ENCODE measurements at regions not wholly inside any gene's neighbourhood (a gene's known extent, or its start where the extent isn't known, plus 50 kb on each side); places are given as distances from the start of the nearest gene placed in this dataset.
"Not testable (repeated sequence)": the region's sequence is repeated elsewhere in the genome, so short reads cannot be mapped to it uniquely, and the experiment has no call there.

GRCh38 chr2:64899081-64899865 lies 89.9 kb upstream of the SLC1A4 start:
- Mint-ChIP-seq H3K9me3 (no peaks in the 10 kb centered on the region), H3K4me1 (ENCODE audit: low read depth in 2 of 2) (peaks cover 6 to 8% of the 10 kb centered on the region in 2 donors), H3K4me3 (peak overlapping the region; percentile 60), H3K27ac (no peak overlapping the region), H3K27me3 (peaks cover 8 to 14% of the 10 kb centered on the region in 2 donors), H3K36me3 (no peaks in the 10 kb centered on the region)
- no peak for DNase-seq (ENCODE audit: low spot score)
- no peak for ATAC-seq

GRCh38 chr2:64899876-64900275 lies 89.3 kb upstream of the SLC1A4 start:
- H3K27me3 Mint-ChIP-seq = peaks cover 8 to 14% of the 10 kb centered on the region in 2 donors
- H3K27ac Mint-ChIP-seq = not testable (repeated sequence)

GRCh38 chr2:64904413-64905329 lies 84.5 kb upstream of the SLC1A4 start:
- no peaks in the 10 kb centered on the region for H3K36me3 Mint-ChIP-seq
- H3K4me3 Mint-ChIP-seq = no peak overlapping the region
- ATAC-seq (no peak), DNase-seq (ENCODE audit: low spot score) (no peak)
- H3K27ac Mint-ChIP-seq = no peak overlapping the region
- H3K4me1 Mint-ChIP-seq (ENCODE audit: low read depth in 2 of 2) = peaks cover 0 to 3% of the 10 kb centered on the region in 2 donors
- peaks cover 12 to 14% of the 10 kb centered on the region in 2 donors for H3K27me3 Mint-ChIP-seq
- no peaks in the 10 kb centered on the region for H3K9me3 Mint-ChIP-seq

More at GRCh38 chr2:64899876-64900275, 89.3 kb upstream of the SLC1A4 start:
- H3K4me1 Mint-ChIP-seq (ENCODE audit: low read depth in 2 of 2); H3K4me3 Mint-ChIP-seq; ATAC-seq; H3K9me3 Mint-ChIP-seq; H3K36me3 Mint-ChIP-seq; DNase-seq (ENCODE audit: low spot score): not testable (repeated sequence)

DNA sequence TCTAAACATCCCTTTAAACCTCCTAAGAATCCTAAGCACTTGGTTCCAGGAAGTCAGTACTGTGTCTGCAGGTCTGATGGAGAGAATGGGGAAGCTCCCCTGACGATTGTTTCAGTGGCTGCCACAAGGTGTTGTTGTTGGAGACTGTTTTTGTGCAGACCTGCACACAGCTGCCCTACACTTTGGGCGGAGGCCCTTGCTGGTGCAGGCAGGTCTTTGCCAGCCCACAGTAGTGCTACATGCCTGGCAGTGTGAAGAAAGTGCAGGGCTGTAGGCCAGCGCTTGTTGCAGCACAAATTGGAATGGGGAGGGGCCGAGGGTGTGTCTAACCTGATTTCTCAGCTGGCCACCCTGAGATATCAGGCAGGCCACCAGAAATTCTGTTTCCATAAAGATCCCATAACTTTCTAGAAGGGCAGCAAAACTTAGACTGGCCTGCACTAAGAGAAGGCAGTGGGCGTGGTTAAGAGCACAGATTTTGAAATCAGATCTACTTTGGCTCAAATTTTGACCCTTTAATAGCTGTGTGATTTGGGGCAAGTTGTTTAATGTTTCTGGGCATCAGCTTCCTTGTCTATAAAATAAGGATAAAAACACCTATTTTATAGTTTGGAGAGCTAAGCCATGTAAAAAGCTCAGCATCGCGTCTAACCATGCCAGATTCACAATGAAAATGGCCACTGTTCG lies 83.7 kb upstream of the SLC1A4 start:
- no peaks in the 10 kb centered on the region for H3K36me3 Mint-ChIP-seq

GRCh38 chr2:64906853-64907536 lies 82.2 kb upstream of the SLC1A4 start:
- Mint-ChIP-seq H3K4me1 (ENCODE audit: low read depth in 2 of 2) (peaks cover 8 to 9% of the 10 kb centered on the region in 2 donors), H3K36me3 (no peaks in the 10 kb centered on the region), H3K4me3 (no peak overlapping the region), H3K27ac (no peak overlapping the region), H3K9me3 (no peaks in the 10 kb centered on the region), H3K27me3 (peaks cover 10 to 14% of the 10 kb centered on the region in 2 donors)
- DNase-seq (ENCODE audit: low spot score) = no peak
- ATAC-seq = no peak

More for the DNA sequence above, 83.7 kb upstream of the SLC1A4 start:
- DNase-seq (ENCODE audit: low spot score) = no peak
- no peaks in the 10 kb centered on the region for H3K9me3 Mint-ChIP-seq
- H3K27me3 Mint-ChIP-seq = peaks cover 12 to 14% of the 10 kb centered on the region in 2 donors
- peaks cover 0 to 5% of the 10 kb centered on the region in 2 donors for H3K4me1 Mint-ChIP-seq (ENCODE audit: low read depth in 2 of 2)
- H3K27ac Mint-ChIP-seq = no peak overlapping the region
- ATAC-seq = peak in 1 of 2 donors; percentile 36
- H3K4me3 Mint-ChIP-seq = no peak overlapping the region

GRCh38 chr2:64908406-64908805 lies 80.8 kb upstream of the SLC1A4 start:
- ATAC-seq = no peak
- no peak overlapping the region for H3K4me3 Mint-ChIP-seq
- no peak for DNase-seq (ENCODE audit: low spot score)
- H3K9me3 Mint-ChIP-seq = no peaks in the 10 kb centered on the region
- no peak overlapping the region for H3K27ac Mint-ChIP-seq
- H3K4me1 Mint-ChIP-seq (ENCODE audit: low read depth in 2 of 2) = peaks cover 8 to 9% of the 10 kb centered on the region in 2 donors
- H3K36me3 Mint-ChIP-seq = no peaks in the 10 kb centered on the region
- peaks cover 5 to 7% of the 10 kb centered on the region in 2 donors for H3K27me3 Mint-ChIP-seq

- no peaks in the 10 kb centered on the region for H3K36me3 Mint-ChIP-seq
- no peak overlapping the region for H3K27ac Mint-ChIP-seq
- no peak for DNase-seq (ENCODE audit: low spot score)
- H3K4me3 Mint-ChIP-seq = no peak overlapping the region
- H3K4me1 Mint-ChIP-seq (ENCODE audit: low read depth in 2 of 2) = peaks cover 8 to 9% of the 10 kb centered on the region in 2 donors
- ATAC-seq = no peak
- peaks cover 0 to 4% of the 10 kb centered on the region in 2 donors for H3K27me3 Mint-ChIP-seq
- no peaks in the 10 kb centered on the region for H3K9me3 Mint-ChIP-seq
Measured at GRCh38 chr2:64910523-64910922, 78.7 kb upstream of the SLC1A4 start.

- Mint-ChIP-seq H3K27me3 (peaks cover 0 to 4% of the 10 kb centered on the region in 2 donors), H3K36me3 (no peaks in the 10 kb centered on the region), H3K4me1 (ENCODE audit: low read depth in 2 of 2) (peaks cover 8 to 9% of the 10 kb centered on the region in 2 donors), H3K9me3 (no peaks in the 10 kb centered on the region), H3K27ac (no peak overlapping the region), H3K4me3 (no peak overlapping the region)
- ATAC-seq (peak; percentile 59 to 81), DNase-seq (ENCODE audit: low spot score) (no peak)
Measured at GRCh38 chr2:64910972-64911433, 78.2 kb upstream of the SLC1A4 start.

DNA sequence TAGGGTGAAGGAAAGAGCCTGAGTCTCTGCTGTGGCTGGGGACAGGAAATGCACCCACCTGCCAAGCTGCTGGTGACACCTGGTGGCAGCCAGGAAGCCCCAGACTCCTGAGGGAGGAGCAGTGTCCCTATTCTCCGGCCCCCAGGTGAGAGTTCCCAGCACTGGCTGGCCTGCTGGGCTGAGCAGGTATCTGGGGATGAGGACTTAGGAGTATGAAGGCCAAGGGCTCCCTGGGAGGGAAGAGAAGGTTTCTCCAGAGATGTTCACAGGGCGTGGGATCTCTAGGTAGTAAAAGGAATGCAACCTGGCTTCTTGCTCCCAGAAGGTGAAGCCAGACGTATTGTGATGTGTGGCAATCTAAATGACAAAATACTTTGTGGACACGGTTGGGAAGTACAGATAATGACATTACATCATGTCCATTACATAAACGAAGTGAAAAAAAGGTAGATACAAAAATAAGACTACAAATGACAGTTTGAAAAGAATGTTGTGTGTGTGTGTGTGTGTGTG lies 75.8 kb upstream of the SLC1A4 start:
- DNase-seq (ENCODE audit: low spot score) = no peak
- H3K9me3 Mint-ChIP-seq = no peaks in the 10 kb centered on the region
- H3K4me1 Mint-ChIP-seq (ENCODE audit: low read depth in 2 of 2) = peaks cover 17 to 20% of the 10 kb centered on the region in 2 donors
- ATAC-seq = no peak
- peaks cover 0 to 3% of the 10 kb centered on the region in 2 donors for H3K27me3 Mint-ChIP-seq
- no peak overlapping the region for H3K27ac Mint-ChIP-seq
- no peaks in the 10 kb centered on the region for H3K36me3 Mint-ChIP-seq
- H3K4me3 Mint-ChIP-seq = no peak overlapping the region

DNA sequence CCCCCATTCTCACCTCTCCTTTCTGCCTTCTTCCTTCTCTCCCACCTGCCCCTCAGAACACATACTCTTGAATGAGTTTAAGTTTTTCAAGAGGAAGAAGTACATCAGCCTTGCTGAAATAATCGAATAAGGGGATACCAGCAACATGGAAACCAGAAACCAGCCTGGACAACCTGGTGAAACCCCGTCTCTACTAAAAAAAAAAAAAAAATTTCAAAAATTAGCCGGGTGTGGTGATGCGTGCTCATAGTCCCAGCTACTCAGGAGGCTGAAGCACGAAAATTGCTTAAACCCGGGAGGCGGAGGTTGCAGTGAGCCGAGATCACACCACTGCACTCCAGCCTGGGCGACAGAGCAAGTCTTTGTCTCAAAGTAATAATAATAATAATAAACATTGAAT lies 75.0 kb upstream of the SLC1A4 start:
- Mint-ChIP-seq H3K4me3 (no peak overlapping the region), H3K36me3 (no peaks in the 10 kb centered on the region), H3K9me3 (no peaks in the 10 kb centered on the region), H3K27ac (no peak overlapping the region), H3K27me3 (no peaks in the 10 kb centered on the region), H3K4me1 (ENCODE audit: low read depth in 2 of 2) (peaks cover 22 to 23% of the 10 kb centered on the region in 2 donors)
- DNase-seq (ENCODE audit: low spot score) (no peak), ATAC-seq (no peak)

- H3K4me3 Mint-ChIP-seq = no peak overlapping the region
- no peaks in the 10 kb centered on the region for H3K9me3 Mint-ChIP-seq
- H3K4me1 Mint-ChIP-seq (ENCODE audit: low read depth in 2 of 2) = peaks cover 24 to 27% of the 10 kb centered on the region in 2 donors
- DNase-seq (ENCODE audit: low spot score) = no peak
- peak overlapping the region in 1 of 2 donors; percentile 20 for H3K27ac Mint-ChIP-seq
- no peak for ATAC-seq
- no peaks in the 10 kb centered on the region for H3K36me3 Mint-ChIP-seq
- H3K27me3 Mint-ChIP-seq = no peaks in the 10 kb centered on the region
Measured at GRCh38 chr2:64914735-64915509, 74.3 kb upstream of the SLC1A4 start.

- H3K27me3 Mint-ChIP-seq = no peaks in the 10 kb centered on the region
- no peaks in the 10 kb centered on the region for H3K36me3 Mint-ChIP-seq
Measured at GRCh38 chr2:64915510-64915900, 73.7 kb upstream of the SLC1A4 start.

More at GRCh38 chr2:64915510-64915900, 73.7 kb upstream of the SLC1A4 start:
- no peaks in the 10 kb centered on the region for H3K9me3 Mint-ChIP-seq
- no peak overlapping the region for H3K27ac Mint-ChIP-seq
- H3K4me3 Mint-ChIP-seq = no peak overlapping the region
- H3K4me1 Mint-ChIP-seq (ENCODE audit: low read depth in 2 of 2) = peaks cover 22 to 27% of the 10 kb centered on the region in 2 donors
- no peak for ATAC-seq
- DNase-seq (ENCODE audit: low spot score) = no peak

Data from natural killer cell treated with Interleukin-12 subunit alpha and Interleukin-12 subunit beta and Interleukin-15 and Interleukin-18, amount 100 ng/mL, for 72 hours (primary cell).